H9 (cell line): ENCODE measurements at regions not wholly inside any gene's neighbourhood (a gene's known extent, or its start where the extent isn't known, plus 50 kb on each side); places are given as distances from the start of the nearest gene placed in this dataset.
"Not testable (repeated sequence)": the region's sequence is repeated elsewhere in the genome, so short reads cannot be mapped to it uniquely, and the experiment has no call there.

Experiments used
- DNase-seq: peaks from one replicate; pipeline ENCODE4 v3.0.0-alpha.2; 2017
- H2AFZ ChIP-seq: one replicate; pipeline ENCODE4 v1.6.1; 2013; ENCODE audit warnings: mild to moderate bottlenecking, low read length, control low read depth, moderate library complexity
- H2AK5ac ChIP-seq: 2 replicates; pipeline ENCODE4 v1.6.1; 2013; ENCODE audit warnings: low read length, control low read depth, mixed read lengths; ENCODE audit not compliant: insufficient read length
- H2BK120ac ChIP-seq: one replicate; pipeline ENCODE4 v1.6.1; 2013; ENCODE audit warnings: low read depth, mild to moderate bottlenecking, low read length, control low read depth, inconsistent platforms; ENCODE audit not compliant: poor library complexity, severe bottlenecking
- H2BK12ac ChIP-seq: 2 replicates; pipeline ENCODE4 v1.6.1; 2013; ENCODE audit warnings: low read length, control low read depth, mixed read lengths, low read depth; ENCODE audit not compliant: insufficient read length
- H2BK15ac ChIP-seq: 2 replicates; pipeline ENCODE4 v1.6.1; 2013; ENCODE audit warnings: low read depth, low read length, control low read depth
- H2BK20ac ChIP-seq: one replicate; pipeline ENCODE4 v1.6.1; 2013; ENCODE audit warnings: low read depth, mild to moderate bottlenecking, low read length, control low read depth, inconsistent platforms; ENCODE audit not compliant: poor library complexity, severe bottlenecking
- H2BK5ac ChIP-seq: 2 replicates; pipeline ENCODE4 v1.6.1; 2013; ENCODE audit warnings: low read length, control low read depth, mixed read lengths; ENCODE audit not compliant: insufficient read length
- H3K14ac ChIP-seq: 2 replicates; pipeline ENCODE4 v1.6.1; 2013; ENCODE audit warnings: low read length, control low read depth; ENCODE audit not compliant: insufficient read depth
- H3K18ac ChIP-seq: 2 replicates; pipeline ENCODE4 v1.6.1; 2013; ENCODE audit warnings: low read depth, mild to moderate bottlenecking, mixed read lengths, low read length, control low read depth; ENCODE audit not compliant: insufficient read length
- H3K23ac ChIP-seq: 2 replicates; pipeline ENCODE4 v1.6.1; 2013; ENCODE audit warnings: low read length, control low read depth, mixed read lengths, low read depth; ENCODE audit not compliant: insufficient read length
- H3K23me2 ChIP-seq: 2 replicates; pipeline ENCODE4 v1.6.1; 2013; ENCODE audit warnings: low read depth, mild to moderate bottlenecking, mixed read lengths, low read length, control low read depth; ENCODE audit not compliant: insufficient read length, poor library complexity, severe bottlenecking
- H3K27ac ChIP-seq: 2 replicates; pipeline ENCODE4 v1.5.1; 2013; ENCODE audit warnings: low read length, control low read depth, mixed read lengths, low read depth; ENCODE audit not compliant: insufficient read length
- H3K27me3 ChIP-seq: 2 replicates; pipeline ENCODE4 v1.6.1; 2013; ENCODE audit warnings: low read length, control low read depth, inconsistent platforms; ENCODE audit not compliant: insufficient read depth
- H3K4ac ChIP-seq: 2 replicates; pipeline ENCODE4 v1.6.1; 2013; ENCODE audit warnings: low read depth, mild to moderate bottlenecking, control low read depth, inconsistent platforms, low read length, moderate library complexity
- H3K4me1 ChIP-seq: 2 replicates; pipeline ENCODE4 v1.6.1; 2013; ENCODE audit warnings: low read length, control low read depth, inconsistent platforms; ENCODE audit not compliant: insufficient read depth
- H3K4me2 ChIP-seq: 2 replicates; pipeline ENCODE4 v1.6.1; 2013; ENCODE audit warnings: low read length, control low read depth, mixed read lengths; ENCODE audit not compliant: insufficient read length, insufficient read depth
- H3K56ac ChIP-seq: 2 replicates; pipeline ENCODE4 v1.6.1; 2013; ENCODE audit warnings: low read depth, mild to moderate bottlenecking, mixed read lengths, low read length, control low read depth; ENCODE audit not compliant: insufficient read length
- H3K79me1 ChIP-seq: 2 replicates; pipeline ENCODE4 v1.6.1; 2013; ENCODE audit warnings: low read depth, mild to moderate bottlenecking, moderate library complexity, low read length, control low read depth, inconsistent platforms; ENCODE audit not compliant: insufficient read depth, poor library complexity, severe bottlenecking
- H3K79me2 ChIP-seq: 2 replicates; pipeline ENCODE4 v1.6.1; 2013; ENCODE audit warnings: low read length, control low read depth, inconsistent platforms; ENCODE audit not compliant: insufficient read depth
- H3K9ac ChIP-seq: 2 replicates; pipeline ENCODE4 v1.6.1; 2013; ENCODE audit warnings: low read length, control low read depth, mixed read lengths; ENCODE audit not compliant: insufficient read length; ENCODE audit errors: extremely low read depth
- H3K9me3 ChIP-seq: one replicate; pipeline ENCODE4 v1.6.1; 2013; ENCODE audit warnings: low read depth, low read length, inconsistent platforms; ENCODE audit not compliant: control insufficient read depth
- H3T11ph ChIP-seq: one replicate; pipeline ENCODE4 v1.6.1; 2013; ENCODE audit warnings: mild to moderate bottlenecking, low read length, control low read depth, inconsistent platforms
- H4K20me1 ChIP-seq: one replicate; pipeline ENCODE4 v1.6.1; 2013; ENCODE audit not compliant: control insufficient read depth, insufficient read length, insufficient read depth
- H4K5ac ChIP-seq: 2 replicates; pipeline ENCODE4 v1.6.1; 2013; ENCODE audit warnings: low read depth, mild to moderate bottlenecking, mixed read lengths, low read length, control low read depth; ENCODE audit not compliant: insufficient read length
- H4K8ac ChIP-seq: replicated peaks from 2 replicates; pipeline ENCODE4 v1.6.1; 2013; ENCODE audit warnings: low read length, control low read depth, mixed read lengths, low read depth; ENCODE audit not compliant: insufficient read length
- H4K91ac ChIP-seq: 2 replicates; pipeline ENCODE4 v1.6.1; 2013; ENCODE audit warnings: low read depth, mild to moderate bottlenecking, moderate library complexity, mixed read lengths, low read length, control low read depth; ENCODE audit not compliant: insufficient read length
- H3K27ac Mint-ChIP-seq, 3 experiments: 2 replicates in 2 of 3; 3 replicates in 1 of 3; pipeline ENCODE4 v1.8.0; 2020 to 2021; ENCODE audit warnings: mixed read lengths in 3 of 3, mild to moderate bottlenecking in 1 of 3, moderate library complexity in 1 of 3
- H3K27me3 Mint-ChIP-seq: 2 replicates; pipeline ENCODE4 v1.8.0; 2021; ENCODE audit warnings: low read depth, mild to moderate bottlenecking, moderate library complexity, mixed read lengths
- H3K36me3 Mint-ChIP-seq, 3 experiments: 2 replicates in 2 of 3; 3 replicates in 1 of 3; pipeline ENCODE4 v1.8.0; 2020 to 2021; ENCODE audit warnings: low read depth in 3 of 3, mixed read lengths in 3 of 3; ENCODE audit not compliant: insufficient read depth in 1 of 3
- H3K4me1 Mint-ChIP-seq, 2 experiments: 2 replicates each; pipeline ENCODE4 v1.8.0; 2020; ENCODE audit warnings: mixed read lengths in 2 of 2
- H3K4me3 Mint-ChIP-seq, 2 experiments: 2 replicates in 1 of 2; 3 replicates in 1 of 2; pipeline ENCODE4 v1.8.0; 2020 to 2021; ENCODE audit warnings: mild to moderate bottlenecking in 2 of 2, mixed read lengths in 2 of 2, moderate library complexity in 1 of 2
- H3K9me3 Mint-ChIP-seq, 2 experiments: 2 replicates in 1 of 2; 3 replicates in 1 of 2; pipeline ENCODE4 v1.8.0; 2020; ENCODE audit warnings: mild to moderate bottlenecking in 2 of 2, mixed read lengths in 2 of 2, moderate library complexity in 1 of 2
- WGBS: extraction: QIAGEN DNeasy Blood & Tissue Kit; methylation state at CpG from one replicate; pipeline ENCODE4 v1.1.7; 2013; ENCODE audit warnings: missing lambda C conversion rate, low lambda C conversion rate, mixed read lengths; ENCODE audit not compliant: insufficient read length; ENCODE audit errors: extremely low coverage; 5-methylcytosine and 5-hydroxymethylcytosine counted together

DNA sequence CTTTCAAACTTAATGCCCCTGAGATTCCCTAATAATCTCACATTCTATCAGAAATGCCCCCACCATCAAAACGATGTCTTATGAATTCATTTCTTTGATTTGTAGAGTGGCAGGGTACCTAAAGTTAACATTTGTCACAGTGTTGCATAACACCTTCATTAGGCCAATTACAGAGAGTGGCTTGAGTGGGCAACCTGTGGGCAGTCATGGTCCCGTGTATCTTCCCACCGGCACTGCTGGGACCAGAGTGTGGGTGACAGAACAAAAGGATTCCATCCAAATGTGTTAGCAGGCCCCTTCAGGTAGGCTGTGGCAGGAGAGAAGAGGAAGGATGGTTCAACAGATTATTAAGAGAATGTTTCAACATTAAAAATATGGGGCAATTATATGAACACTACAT lies 788.8 kb upstream of the TPTE start:
- H3K4me2 ChIP-seq, H3K56ac ChIP-seq, H2AK5ac ChIP-seq, H2BK5ac ChIP-seq, H3K79me1 ChIP-seq, H2BK15ac ChIP-seq, H3K18ac ChIP-seq, DNase-seq, H3K79me2 ChIP-seq, H2BK12ac ChIP-seq, H2BK20ac ChIP-seq, H2AFZ ChIP-seq, H3K4me1 Mint-ChIP-seq, H3K4ac ChIP-seq, H3K27me3 Mint-ChIP-seq, H3K4me1 ChIP-seq, H3K27ac ChIP-seq, H3K27ac Mint-ChIP-seq, H3K9me3 Mint-ChIP-seq, H4K20me1 ChIP-seq, H4K91ac ChIP-seq, H4K5ac ChIP-seq, H3K9ac ChIP-seq, H2BK120ac ChIP-seq, H3K14ac ChIP-seq, H3T11ph ChIP-seq, H3K4me3 Mint-ChIP-seq, H3K23me2 ChIP-seq, H4K8ac ChIP-seq, H3K27me3 ChIP-seq, H3K23ac ChIP-seq: not testable (repeated sequence)
- WGBS = no CpG with 5 or more reads among the region's 3 CpGs
- H3K36me3 Mint-ChIP-seq = peaks cover 8 to 14% (median 12%) of the 10 kb centered on the region in 3 experiments; a peak in 6 of 7 replicates
- H3K9me3 ChIP-seq = peaks cover 95% of the 10 kb centered on the region

DNA sequence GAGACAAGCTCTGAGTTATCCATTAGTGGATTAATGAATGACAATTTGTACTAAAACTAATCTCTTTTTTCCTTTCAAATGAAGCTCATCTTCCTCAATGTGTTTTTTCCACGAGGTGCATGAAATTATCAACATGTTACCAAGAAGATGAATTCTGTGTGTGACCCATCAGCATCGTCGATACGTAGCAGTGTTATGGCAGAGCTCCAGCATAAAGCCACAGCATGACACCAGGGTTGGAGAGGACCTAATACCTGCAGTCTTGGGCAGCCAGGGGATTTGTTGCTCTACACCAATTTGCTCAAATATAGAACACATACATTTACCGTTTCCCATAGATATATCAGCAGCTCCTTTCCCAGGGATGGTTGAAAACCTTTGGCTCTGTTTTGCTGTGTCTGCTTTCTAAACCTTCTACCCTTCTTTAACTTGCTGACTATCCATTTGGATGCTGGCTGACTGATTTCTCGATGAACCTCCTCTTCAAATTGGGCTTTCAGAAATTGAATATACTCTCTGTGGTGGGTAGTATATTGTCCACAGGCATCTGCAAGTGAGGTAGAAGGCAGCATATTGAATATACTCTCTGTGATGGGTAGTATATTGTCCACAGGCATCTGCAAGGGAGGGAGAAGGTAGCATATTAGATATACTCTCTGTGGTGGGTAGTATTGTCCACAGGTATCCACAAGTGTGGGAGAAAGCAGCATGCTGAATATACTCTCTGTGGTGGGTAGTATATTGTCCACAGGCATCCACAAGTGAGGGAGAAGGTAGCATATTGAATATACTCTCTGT lies 787.4 kb upstream of the TPTE start:
- DNase-seq, H4K8ac ChIP-seq, H2BK12ac ChIP-seq, H3K27ac Mint-ChIP-seq, H2BK5ac ChIP-seq, H2BK20ac ChIP-seq, H2AK5ac ChIP-seq, H3K56ac ChIP-seq, H2BK15ac ChIP-seq, H4K91ac ChIP-seq, H3K4ac ChIP-seq, H3K79me1 ChIP-seq, H4K20me1 ChIP-seq, H3K27me3 Mint-ChIP-seq, H3K23ac ChIP-seq, H3K4me3 Mint-ChIP-seq, H3T11ph ChIP-seq, H2BK120ac ChIP-seq, H3K27me3 ChIP-seq, H3K4me1 ChIP-seq, H2AFZ ChIP-seq, H3K79me2 ChIP-seq, H3K18ac ChIP-seq, H3K14ac ChIP-seq, H3K27ac ChIP-seq, H3K9me3 Mint-ChIP-seq, H3K4me2 ChIP-seq, H3K9ac ChIP-seq, H3K23me2 ChIP-seq, H3K4me1 Mint-ChIP-seq, H4K5ac ChIP-seq: not testable (repeated sequence)
- WGBS = no CpG with 5 or more reads among the region's 6 CpGs
- peaks cover 6 to 12% (median 6%) of the 10 kb centered on the region in 3 experiments; a peak in 6 of 7 replicates for H3K36me3 Mint-ChIP-seq
- peaks cover 95% of the 10 kb centered on the region for H3K9me3 ChIP-seq
